ENCODE measurements at regions not wholly inside any gene's neighbourhood (a gene's known extent, or its start where the extent isn't known, plus 50 kb on each side); places are given as distances from the start of the nearest gene placed in this dataset.

GRCh38 chr11:110955776-110956175 is 243.5 kb upstream of the ARHGAP20 start:
- no peak for DNase-seq (ENCODE audit: low read depth, low spot score)
- Histone ChIP-seq H3K79me2 (ENCODE audit: insufficient read depth, low read length) (no peaks in the 10 kb centered on the region), H2AFZ (ENCODE audit: low read depth, low read length, poor library complexity, severe bottlenecking) (no peak overlapping the region), H3K27me3 (ENCODE audit: insufficient read depth, low read length) (peaks cover 10% of the 10 kb centered on the region; the same call in 1 of the 2 replicates), H3K4me2 (ENCODE audit: low read length) (no peak overlapping the region), H3K9ac (ENCODE audit: low read length) (no peak overlapping the region), H3K27ac (ENCODE audit: low read depth, low read length) (no peak overlapping the region), H3K4me1 (ENCODE audit: control insufficient read depth in 1 of 2, insufficient read depth in 2 of 2, low read length in 2 of 2) (no peaks in the 10 kb centered on the region), H4K20me1 (ENCODE audit: insufficient read depth) (no peaks in the 10 kb centered on the region), H3K4me3 (replicated peaks in 1 of 2; ENCODE audit: low read depth in 1 of 2, low read length in 2 of 2) (no peak overlapping the region), H3K36me3 (ENCODE audit: control insufficient read depth in 1 of 2, insufficient read depth in 2 of 2, low read length in 2 of 2) (no peaks in the 10 kb centered on the region), H3K9me2 (ENCODE audit: insufficient read depth) (no peaks in the 10 kb centered on the region), H3K9me3 (ENCODE audit: control insufficient read depth in 1 of 2, insufficient read depth in 1 of 2, low read depth in 1 of 2, low read length in 2 of 2) (no peaks in the 10 kb centered on the region)
- CTCF ChIA-PET: no interaction called here
- POLR2A ChIA-PET: no interaction called here
- intact Hi-C loops (cut with micrococcal nuclease): no loop called here
- ATAC-seq: no peak
- RAD21 ChIA-PET (ENCODE audit: low non-redundant PET in 1 of 2, low total read pairs in 2 of 2, uncharacterized antibody in 2 of 2, unreplicated experiment in 2 of 2): no interaction called here
- no TSS peak for BruUV-seq (replicated peaks)
- TF ChIP-seq POLR2A (IDR thresholded peaks at IDR 0.05; ENCODE audit: borderline replicate concordance, extremely low read depth, insufficient read depth, insufficient read length) (no peak), ZNF274 (IDR thresholded peaks at IDR 0.05; ENCODE audit: low read depth, low read length) (no peak), CBX3 (IDR thresholded peaks at IDR 0.05; ENCODE audit: low read depth) (no peak), POLR2AphosphoS5 (IDR thresholded peaks at IDR 0.05; ENCODE audit: low read depth, low read length) (no peak), ZBTB33 (IDR thresholded peaks at IDR 0.05; ENCODE audit: extremely low read depth, insufficient replicate concordance, low read length) (no peak), ATF3 (IDR thresholded peaks at IDR 0.05) (no peak), JUND (IDR thresholded peaks at IDR 0.05) (no peak), EGR1 (IDR thresholded peaks at IDR 0.05; ENCODE audit: low read depth) (no peak), TCF7L2 (IDR thresholded peaks at IDR 0.05; ENCODE audit: borderline replicate concordance, extremely low read depth, insufficient read depth, insufficient read length) (no peak), SP1 (IDR thresholded peaks at IDR 0.05; ENCODE audit: low read depth) (no peak), CEBPB (IDR thresholded peaks at IDR 0.05; ENCODE audit: low read depth) (no peak), SIN3A (IDR thresholded peaks at IDR 0.05; ENCODE audit: low read depth) (no peak), YY1 (IDR thresholded peaks at IDR 0.05; ENCODE audit: extremely low read depth, insufficient replicate concordance, low read depth, low read length) (no peak)
